ENCODE measurements at regions not wholly inside any gene's neighbourhood (a gene's known extent, or its start where the extent isn't known, plus 50 kb on each side); places are given as distances from the start of the nearest gene placed in this dataset.

DNA sequence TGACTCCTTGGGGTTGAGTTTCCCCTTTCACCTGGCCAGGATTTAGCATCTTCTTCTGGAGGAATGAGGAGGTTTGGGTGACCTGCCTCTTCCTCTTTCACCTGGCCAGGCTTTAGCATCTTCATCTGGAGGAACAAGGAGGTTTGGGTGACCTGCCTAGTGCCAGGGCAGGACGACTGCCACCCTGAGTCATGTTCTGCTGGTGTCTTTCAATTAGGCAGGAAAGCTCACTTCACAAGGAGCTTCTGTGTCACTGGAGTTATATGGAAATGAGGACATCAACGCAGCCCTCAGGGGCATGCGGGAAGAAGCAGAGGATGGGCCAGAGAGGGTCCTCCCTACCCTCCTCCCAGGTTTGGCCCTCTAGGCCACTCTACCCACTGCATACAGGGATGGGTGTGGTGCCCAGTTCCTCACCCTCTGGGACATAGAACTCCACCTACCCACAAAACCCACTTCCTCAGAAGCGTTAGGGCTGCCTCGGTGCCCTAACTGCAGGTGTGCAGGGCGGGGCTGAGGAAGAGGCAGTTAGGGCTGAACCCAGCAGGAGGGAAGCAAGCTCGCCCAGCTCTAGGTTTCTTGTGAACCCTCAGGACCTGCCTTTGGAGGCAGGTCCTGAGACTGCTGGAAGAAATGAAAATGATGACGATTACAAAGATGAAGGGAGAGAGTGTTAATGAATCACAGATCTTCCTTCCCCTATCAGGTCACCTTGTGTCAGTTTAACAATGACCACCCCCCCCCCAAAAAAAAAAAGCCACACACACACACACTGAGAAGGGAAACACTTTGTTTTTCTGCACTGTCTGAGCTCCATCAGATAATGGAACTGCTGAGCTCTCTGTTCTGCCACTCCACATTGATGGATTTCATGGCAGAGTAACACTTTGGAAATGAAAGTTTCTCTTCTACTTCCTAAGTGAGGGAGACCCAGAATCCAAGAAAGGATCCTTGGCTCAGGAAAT, 71.0 kb downstream of the ARL4C start:
- Histone ChIP-seq H4K20me1 (ENCODE audit: insufficient read depth) (no peaks in the 10 kb centered on the region), H3K4me1 (ENCODE audit: control insufficient read depth in 1 of 2, insufficient read depth in 2 of 2, low read length in 2 of 2) (peaks cover 22 to 60% of the 10 kb centered on the region in 2 experiments), H3K36me3 (ENCODE audit: control insufficient read depth in 1 of 2, insufficient read depth in 2 of 2, low read length in 2 of 2) (no peaks in the 10 kb centered on the region), H3K4me3 (replicated peaks in 1 of 2; ENCODE audit: low read depth in 1 of 2, low read length in 2 of 2) (no peak overlapping the region), H3K9me2 (ENCODE audit: insufficient read depth) (no peaks in the 10 kb centered on the region), H3K79me2 (ENCODE audit: insufficient read depth, low read length) (no peaks in the 10 kb centered on the region), H3K9ac (ENCODE audit: low read length) (no peak overlapping the region), H2AFZ (ENCODE audit: low read depth, low read length, poor library complexity, severe bottlenecking) (no peak overlapping the region), H3K27ac (ENCODE audit: low read depth, low read length) (no peak overlapping the region), H3K9me3 (ENCODE audit: control insufficient read depth in 1 of 2, insufficient read depth in 1 of 2, low read depth in 1 of 2, low read length in 2 of 2) (no peaks in the 10 kb centered on the region), H3K4me2 (ENCODE audit: low read length) (peak overlapping the region; percentile 39), H3K27me3 (ENCODE audit: insufficient read depth, low read length) (no peaks in the 10 kb centered on the region)
- ATAC-seq = no peak
- intact Hi-C loops (cut with micrococcal nuclease) = loop anchor here (10.0 kb wide), 1 partner anchor 291 kb away; no protein-coding TSS in a partner anchor
- ChIA-PET RAD21 (ENCODE audit: low non-redundant PET in 1 of 2, low total read pairs in 2 of 2, uncharacterized antibody in 2 of 2, unreplicated experiment in 2 of 2) (no interaction called here), CTCF (no interaction called here), POLR2A (no interaction called here)
- no peak for TF ChIP-seq JUND (IDR thresholded peaks at IDR 0.05)
- TF ChIP-seq EZH2 (IDR thresholded peaks at IDR 0.05) = no peak
- no peak for TF ChIP-seq ELF1 (IDR thresholded peaks at IDR 0.05; ENCODE audit: borderline replicate concordance, low read depth)
- TF ChIP-seq, protein P1, sequence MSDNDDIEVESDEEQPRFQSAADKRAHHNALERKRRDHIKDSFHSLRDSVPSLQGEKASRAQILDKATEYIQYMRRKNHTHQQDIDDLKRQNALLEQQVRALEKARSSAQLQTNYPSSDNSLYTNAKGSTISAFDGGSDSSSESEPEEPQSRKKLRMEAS (IDR thresholded peaks at IDR 0.05) = no peak
- TF ChIP-seq SRF (IDR thresholded peaks at IDR 0.05; ENCODE audit: low read depth) = no peak
- TF ChIP-seq FOSL1 (IDR thresholded peaks at IDR 0.05; ENCODE audit: low read depth) = no peak
- TF ChIP-seq RAD21 (IDR thresholded peaks at IDR 0.05; ENCODE audit: low read depth) = no peak
- TF ChIP-seq, protein P2, sequence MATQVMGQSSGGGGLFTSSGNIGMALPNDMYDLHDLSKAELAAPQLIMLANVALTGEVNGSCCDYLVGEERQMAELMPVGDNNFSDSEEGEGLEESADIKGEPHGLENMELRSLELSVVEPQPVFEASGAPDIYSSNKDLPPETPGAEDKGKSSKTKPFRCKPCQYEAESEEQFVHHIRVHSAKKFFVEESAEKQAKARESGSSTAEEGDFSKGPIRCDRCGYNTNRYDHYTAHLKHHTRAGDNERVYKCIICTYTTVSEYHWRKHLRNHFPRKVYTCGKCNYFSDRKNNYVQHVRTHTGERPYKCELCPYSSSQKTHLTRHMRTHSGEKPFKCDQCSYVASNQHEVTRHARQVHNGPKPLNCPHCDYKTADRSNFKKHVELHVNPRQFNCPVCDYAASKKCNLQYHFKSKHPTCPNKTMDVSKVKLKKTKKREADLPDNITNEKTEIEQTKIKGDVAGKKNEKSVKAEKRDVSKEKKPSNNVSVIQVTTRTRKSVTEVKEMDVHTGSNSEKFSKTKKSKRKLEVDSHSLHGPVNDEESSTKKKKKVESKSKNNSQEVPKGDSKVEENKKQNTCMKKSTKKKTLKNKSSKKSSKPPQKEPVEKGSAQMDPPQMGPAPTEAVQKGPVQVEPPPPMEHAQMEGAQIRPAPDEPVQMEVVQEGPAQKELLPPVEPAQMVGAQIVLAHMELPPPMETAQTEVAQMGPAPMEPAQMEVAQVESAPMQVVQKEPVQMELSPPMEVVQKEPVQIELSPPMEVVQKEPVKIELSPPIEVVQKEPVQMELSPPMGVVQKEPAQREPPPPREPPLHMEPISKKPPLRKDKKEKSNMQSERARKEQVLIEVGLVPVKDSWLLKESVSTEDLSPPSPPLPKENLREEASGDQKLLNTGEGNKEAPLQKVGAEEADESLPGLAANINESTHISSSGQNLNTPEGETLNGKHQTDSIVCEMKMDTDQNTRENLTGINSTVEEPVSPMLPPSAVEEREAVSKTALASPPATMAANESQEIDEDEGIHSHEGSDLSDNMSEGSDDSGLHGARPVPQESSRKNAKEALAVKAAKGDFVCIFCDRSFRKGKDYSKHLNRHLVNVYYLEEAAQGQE (IDR thresholded peaks at IDR 0.05; ENCODE audit: low read depth) = no peak
- no peak for TF ChIP-seq SP1 (IDR thresholded peaks at IDR 0.05; ENCODE audit: low read depth)
- no peak for TF ChIP-seq POLR2A (IDR thresholded peaks at IDR 0.05; ENCODE audit: borderline replicate concordance, extremely low read depth, insufficient read depth, insufficient read length)
- no peak for TF ChIP-seq CBX3 (IDR thresholded peaks at IDR 0.05; ENCODE audit: low read depth)
- no peak for TF ChIP-seq TCF7L2 (IDR thresholded peaks at IDR 0.05; ENCODE audit: borderline replicate concordance, extremely low read depth, insufficient read depth, insufficient read length)
- no peak for TF ChIP-seq EGR1 (IDR thresholded peaks at IDR 0.05; ENCODE audit: low read depth)
- TF ChIP-seq ZFX (IDR thresholded peaks at IDR 0.05) = no peak
- TF ChIP-seq CEBPB (IDR thresholded peaks at IDR 0.05; ENCODE audit: low read depth) = no peak
- TF ChIP-seq YY1 (IDR thresholded peaks at IDR 0.05; ENCODE audit: extremely low read depth, insufficient replicate concordance, low read depth, low read length) = no peak
- TF ChIP-seq POLR2AphosphoS5 (IDR thresholded peaks at IDR 0.05; ENCODE audit: low read depth, low read length) = no peak
- DNase-seq (ENCODE audit: low read depth, low spot score) = no peak
- BruUV-seq (replicated peaks) = no TSS peak

All from HCT116 (cell line).